IPS-11a (cell line): ENCODE measurements at regions not wholly inside any gene's neighbourhood (a gene's known extent, or its start where the extent isn't known, plus 50 kb on each side); places are given as distances from the start of the nearest gene placed in this dataset.
"Not testable (repeated sequence)": the region's sequence is repeated elsewhere in the genome, so short reads cannot be mapped to it uniquely, and the experiment has no call there.

Source experiments
- H3K4me3 ChIP-seq: one replicate; pipeline ENCODE4 v1.5.1; 2013; ENCODE audit warnings: low read depth, low read length, control low read depth

DNA sequence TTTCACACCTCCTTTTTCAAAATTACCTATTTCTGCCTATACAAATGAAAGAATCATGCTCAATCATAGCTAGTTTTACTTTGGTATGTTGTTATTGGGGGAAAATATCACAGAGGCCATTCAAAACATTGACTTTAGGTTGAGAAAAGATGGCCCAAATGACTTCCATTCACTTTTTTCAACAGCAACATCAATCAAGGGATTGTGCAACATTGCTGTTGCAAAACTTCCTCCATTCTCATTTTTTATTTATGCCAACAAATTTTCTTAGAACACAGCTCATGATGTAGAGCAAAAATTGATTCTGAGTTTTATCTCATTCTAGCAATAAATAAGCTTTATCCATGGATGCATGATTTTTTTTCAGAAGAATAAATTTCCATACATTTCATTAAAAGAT lies 93.6 kb upstream of the RORB start:
- H3K4me3 ChIP-seq: no peak overlapping the region

DNA sequence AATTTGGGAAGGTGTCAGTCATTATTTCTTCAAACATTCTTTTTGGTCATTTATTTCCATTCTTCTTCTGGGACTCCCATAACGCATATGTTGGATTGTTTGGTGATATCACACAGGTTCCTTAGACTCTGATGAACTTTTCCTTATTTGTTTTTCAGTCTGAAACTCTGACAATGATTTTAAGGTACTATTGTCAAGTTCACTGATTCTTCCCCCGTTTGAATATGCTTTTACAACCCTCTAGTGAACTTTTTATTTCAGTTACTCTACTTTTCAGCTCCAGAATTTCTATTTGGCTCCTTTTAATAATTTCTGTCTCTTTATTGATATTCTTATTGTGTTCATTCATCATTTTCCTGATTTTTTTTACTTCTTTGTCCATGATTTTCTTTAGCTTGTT lies 92.5 kb upstream of the RORB start:
- no peak overlapping the region for H3K4me3 ChIP-seq

DNA sequence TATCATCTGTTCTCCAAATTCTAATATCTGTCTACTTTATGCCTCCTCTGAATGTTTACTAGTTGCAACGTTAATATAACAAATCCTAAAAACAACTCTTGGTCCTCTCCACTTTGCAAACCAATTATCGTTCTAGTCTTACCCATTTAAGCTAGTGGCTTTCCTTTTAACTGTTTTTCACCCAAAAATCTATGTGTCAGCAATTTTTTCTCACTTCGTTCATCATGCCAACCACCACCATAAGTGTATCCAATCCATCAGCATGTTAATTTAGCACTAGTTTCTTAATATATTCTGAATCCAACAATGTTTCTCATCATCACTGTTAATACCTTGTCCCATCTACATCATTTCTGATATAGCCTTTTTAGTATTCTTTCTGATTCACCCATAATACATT lies 90.0 kb upstream of the RORB start:
- no peak overlapping the region for H3K4me3 ChIP-seq

DNA sequence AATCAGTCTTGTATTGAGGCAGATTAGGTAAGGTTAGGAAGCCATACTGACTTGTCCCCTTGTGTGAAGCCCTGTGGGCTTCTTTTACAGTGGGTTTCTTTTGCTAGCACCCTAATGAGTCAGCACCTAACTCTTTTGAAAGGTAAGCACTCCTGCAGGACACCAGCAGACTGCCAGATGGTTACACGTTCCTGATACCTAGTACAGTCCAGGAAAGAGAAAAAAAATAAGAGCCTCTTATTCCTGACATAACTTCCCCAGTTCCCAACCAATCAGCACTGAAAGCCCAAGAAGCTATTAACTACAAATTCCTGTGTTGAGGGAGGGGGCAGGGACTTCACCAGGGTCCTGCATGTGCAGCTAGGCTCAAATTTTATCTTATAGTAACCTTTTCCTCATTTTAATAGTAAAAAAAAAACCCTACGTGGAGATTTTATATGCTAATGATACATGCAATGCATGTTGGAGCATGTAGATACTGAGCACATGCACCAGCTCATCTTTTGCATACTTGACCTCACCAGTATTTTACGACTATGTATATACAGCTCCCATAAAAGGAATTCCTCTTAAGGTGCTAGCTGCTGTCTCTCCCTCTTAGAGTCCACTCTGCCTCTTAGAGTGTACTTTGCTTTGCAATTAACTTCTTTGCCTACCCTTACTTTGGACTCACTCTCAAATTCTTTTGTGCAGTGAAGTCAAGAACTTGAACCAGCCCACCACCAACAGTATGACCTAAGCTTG lies 84.7 kb upstream of the RORB start:
- H3K4me3 ChIP-seq: no peak overlapping the region

DNA sequence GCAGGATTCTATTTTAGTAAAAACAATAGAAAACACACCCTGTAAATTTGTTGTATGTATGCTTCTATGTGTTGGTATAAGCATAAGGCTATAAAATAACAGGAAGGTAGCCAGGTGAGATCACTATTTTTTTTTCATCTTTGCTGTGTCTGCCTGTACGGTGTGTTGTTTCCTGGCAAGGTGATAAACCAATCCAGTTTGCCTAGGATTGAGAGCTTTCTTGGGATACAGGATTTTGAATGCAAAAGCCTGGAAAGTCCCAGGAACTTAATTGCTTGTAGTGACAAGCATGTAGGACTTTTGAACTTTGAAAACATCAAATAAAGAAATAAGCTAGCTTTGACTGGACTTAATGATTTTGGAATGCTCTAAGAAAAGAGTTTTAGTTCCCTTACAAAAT lies 83.3 kb upstream of the RORB start:
- H3K4me3 ChIP-seq: no peak overlapping the region

DNA sequence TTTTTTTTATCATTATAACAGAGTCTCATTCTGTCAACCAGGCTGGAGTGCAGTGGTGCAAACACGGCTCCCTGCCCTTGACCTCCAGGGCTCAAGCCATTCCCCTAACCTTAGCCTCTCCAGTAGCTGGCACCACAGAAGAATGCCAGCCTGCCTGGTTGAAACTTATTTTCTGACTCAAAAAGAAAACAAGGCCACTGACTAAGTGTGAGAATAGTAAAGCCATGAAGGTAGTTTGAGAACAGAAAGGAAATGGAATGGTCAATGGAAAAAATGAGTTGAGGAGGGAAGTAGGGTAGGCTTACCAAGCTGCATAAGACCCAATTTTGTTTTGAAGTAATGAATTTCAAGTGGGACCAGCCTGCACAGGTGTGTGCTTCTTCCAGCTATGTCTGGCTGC lies 82.8 kb upstream of the RORB start:
- no peak overlapping the region for H3K4me3 ChIP-seq

DNA sequence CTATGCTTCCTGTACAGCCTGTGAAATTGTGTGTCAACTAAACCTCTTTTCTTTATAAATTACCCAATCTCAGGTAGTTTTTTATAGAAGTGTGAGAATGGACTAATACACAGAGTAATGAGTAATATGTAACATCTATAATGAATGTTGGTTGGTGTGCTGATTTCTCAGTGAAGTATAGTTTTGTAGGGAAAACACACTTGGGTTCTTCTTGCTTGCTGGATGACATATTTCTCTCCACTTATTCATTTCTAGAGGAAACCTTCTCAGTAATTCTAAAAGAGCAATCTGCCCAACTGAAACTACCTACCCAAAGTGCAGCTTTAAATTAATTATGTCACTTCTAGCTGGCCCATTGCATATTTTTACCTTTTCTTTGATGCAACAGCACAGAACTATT lies 81.1 kb upstream of the RORB start:
- H3K4me3 ChIP-seq: no peak overlapping the region

DNA sequence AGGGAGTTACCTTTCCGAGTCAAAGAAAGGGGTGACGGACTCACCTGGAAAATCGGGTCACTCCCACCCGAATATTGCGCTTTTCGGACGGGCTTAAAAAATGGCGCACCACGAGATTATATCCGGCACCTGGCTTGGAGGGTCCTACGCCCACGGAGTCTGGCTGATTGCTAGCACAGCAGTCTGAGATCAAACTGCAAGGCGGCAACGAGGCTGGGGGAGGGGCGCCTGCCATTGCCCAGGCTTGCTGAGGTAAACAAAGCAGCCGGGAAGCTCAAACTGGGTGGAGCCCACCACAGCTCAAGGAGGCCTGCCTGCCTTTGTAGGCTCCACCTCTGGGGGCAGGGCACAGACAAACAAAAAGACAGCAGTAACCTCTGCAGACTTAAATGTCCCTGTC lies 72.6 kb upstream of the RORB start:
- H3K4me3 ChIP-seq: not testable (repeated sequence)

DNA sequence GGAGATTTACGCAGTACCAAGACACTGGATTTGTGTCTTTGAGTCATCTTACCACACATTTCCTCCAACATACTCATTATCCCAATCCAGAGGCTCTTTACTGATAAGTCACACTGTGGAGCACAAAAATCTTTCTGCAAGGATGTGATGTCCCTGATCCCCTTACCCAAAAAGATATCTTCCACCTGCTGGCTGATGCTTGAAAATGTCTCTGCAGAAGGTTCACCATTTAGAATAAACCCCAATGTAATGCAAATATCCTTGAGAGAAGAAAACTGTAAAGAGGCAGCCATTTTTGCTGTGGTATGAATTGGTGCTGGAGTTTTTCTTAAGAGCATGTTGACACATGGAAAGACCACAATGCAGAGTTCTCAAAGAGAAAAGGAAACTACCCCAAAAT lies 65.7 kb upstream of the RORB start:
- no peak overlapping the region for H3K4me3 ChIP-seq

DNA sequence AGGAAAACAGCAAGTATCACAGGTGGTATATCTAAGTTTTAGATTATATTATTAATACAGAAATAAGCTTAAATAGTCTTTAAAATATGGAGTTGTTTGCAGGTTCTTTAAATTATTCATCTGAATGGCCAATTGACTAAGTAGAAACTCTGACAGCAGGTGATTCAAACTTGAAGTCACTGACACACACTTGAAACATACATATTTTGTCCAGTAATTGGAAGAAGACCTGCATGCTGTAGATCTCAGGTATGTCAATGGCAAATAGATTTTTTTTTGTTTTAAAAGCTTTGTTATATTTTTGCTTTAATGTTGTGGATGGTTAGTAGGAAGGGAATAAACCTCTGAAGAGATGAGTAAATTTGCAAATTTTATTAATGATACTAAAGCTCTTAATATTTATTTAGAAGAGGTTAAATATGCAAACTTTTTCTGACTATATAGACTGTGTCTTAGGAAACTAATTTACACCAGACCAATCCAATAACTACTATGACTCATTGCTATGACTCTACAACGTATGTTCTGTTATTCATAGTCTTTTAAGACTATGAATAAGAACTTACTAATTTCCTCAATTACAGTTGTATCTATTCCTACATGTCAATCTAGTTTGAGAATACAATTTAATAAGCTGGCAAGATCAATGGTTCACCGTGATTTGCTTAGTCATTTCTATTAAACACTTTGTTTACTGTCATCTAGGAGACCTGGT lies 53.9 kb upstream of the RORB start:
- H3K4me3 ChIP-seq: no peak overlapping the region

DNA sequence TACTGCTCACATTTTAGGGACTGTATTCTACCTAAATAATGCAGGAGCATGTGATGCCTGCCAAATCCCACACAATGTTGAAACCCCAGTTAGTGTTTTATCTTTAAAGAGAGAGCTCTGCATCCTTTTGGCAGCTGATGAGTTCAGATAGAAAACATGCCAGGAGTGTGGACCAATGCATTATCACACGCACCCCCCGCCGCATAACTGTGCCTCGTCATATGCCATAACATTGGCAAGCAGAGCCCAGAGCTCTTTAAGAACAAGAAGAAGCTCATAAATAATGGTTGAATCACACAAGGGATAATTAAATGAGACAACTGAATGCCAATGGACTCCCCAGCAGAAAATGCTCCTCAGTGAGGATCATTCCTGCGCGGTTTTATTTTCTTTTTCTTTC lies 52.8 kb upstream of the RORB start:
- no peak overlapping the region for H3K4me3 ChIP-seq
